HG03442 (cell line): ENCODE measurements at regions not wholly inside any gene's neighbourhood (a gene's known extent, or its start where the extent isn't known, plus 50 kb on each side); places are given as distances from the start of the nearest gene placed in this dataset.

Source experiments
- ATAC-seq: cut with Tn5 transposase; IDR thresholded peaks from one replicate; pipeline ENCODE4 v1.9.1; 2021; ENCODE audit warnings: mild to moderate bottlenecking, moderate library complexity; ENCODE audit not compliant: unreplicated experiment

DNA sequence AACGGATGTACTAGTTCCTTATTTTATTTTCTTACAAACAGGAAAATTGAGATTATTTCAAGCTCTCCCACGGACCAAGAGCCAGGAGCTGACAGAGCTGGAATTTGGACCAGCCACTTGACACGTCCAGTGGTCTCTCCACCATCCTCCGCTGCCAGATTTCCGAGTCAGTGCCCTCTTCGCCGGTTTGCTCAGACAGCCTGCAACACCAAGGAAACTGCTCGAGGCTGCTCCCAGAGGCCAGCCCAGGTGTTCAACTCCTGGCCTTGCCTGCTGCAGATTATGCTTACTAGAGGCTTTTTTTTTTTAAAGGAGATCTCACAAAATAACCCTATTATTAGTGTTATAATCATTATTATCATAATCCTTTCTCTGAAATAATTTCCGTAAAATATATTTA is 779.8 kb downstream of the RNF144A start:
- no peak for ATAC-seq

DNA sequence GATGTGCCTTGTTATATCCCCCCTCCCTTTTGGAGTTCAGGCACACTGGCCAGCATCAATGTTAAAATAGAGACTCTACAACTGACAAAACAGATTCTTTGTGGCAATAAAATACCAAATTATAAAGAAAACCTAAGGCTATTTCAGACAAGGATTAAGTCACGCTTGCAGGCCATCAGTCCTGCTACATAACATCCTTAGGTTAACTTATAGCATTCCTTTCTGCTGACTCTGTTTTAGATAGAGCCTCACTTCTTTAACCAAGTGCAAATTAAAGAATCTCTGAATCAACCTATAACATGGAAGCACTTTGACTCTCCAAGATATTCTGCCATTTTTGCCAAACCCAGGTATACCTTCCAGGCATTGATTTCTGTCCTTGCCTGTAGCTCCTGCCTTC is 784.6 kb downstream of the RNF144A start:
- ATAC-seq, result no peak

DNA sequence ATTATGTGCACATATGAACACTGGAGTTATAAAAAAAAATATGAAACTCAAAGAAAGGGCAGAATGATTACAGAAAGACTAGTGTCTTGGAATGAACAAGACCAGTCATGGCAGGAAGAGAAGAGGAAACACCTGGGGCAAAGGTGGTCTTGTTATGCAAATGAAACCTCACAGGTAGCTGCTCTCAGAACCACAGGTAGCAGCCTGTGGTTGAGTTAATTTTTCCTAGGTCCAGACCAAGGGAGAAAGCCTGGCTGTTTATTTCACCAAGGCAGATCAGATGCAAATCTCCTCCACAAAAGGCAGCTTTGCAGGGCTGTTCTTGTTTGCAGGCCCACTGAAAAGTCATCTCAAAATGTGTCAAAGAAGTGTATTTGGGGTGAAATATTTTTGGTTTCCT is 785.8 kb downstream of the RNF144A start:
- ATAC-seq, result no peak

DNA sequence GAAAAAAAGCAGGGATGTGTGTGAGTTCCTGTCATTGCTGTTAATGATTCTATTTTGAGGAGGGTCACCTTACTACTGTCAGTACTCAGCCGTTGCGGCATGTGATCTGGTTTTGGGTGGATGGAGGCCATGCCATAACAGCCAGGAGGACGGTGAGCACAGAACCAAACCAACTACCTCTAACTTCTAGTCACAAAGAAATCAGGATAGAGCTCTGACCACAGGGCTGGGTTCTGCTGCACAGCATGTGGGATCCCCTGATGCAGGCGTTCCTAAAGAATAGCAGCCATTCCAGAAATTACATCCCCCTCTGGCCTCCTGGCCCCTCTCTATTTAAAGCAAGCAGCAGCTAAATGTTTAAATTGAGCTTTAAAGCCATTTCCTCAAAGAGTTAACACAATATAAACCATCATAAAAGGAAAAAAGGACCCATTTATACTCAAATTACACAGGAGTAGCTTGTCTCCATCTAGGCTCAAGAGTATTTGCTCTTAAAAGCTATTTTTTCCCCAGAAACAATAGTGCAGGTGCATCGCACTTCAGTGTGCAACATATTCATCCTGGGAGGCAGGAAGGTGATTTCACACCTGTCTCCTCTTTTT is 786.4 kb downstream of the RNF144A start:
- ATAC-seq, result no peak

DNA sequence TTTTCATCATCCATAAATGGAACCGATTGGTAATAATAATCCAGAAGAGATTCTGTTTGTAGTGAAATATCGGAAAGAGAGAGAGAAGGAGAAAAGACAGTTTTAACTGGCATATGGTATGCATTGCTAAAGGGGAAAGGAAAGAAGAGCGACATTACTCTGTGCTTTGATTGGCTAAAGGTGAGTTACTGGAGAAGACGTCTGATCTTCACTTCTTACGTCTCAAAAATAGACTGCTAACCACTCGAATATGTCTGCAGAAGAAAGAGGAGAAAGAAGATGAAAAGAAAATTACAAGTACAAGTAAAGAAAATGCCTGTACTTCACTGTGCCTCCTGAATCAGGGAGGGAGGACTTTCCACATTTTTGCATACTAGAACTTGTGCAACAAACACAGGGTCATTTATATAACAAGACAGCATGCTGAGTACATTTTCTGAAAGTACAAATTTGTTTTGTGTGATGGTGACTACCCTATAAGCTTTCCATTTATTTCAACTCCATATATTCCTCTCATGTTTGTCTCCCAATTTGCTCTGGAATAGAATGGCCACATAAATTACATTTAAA is 787.2 kb downstream of the RNF144A start:
- no peak for ATAC-seq

DNA sequence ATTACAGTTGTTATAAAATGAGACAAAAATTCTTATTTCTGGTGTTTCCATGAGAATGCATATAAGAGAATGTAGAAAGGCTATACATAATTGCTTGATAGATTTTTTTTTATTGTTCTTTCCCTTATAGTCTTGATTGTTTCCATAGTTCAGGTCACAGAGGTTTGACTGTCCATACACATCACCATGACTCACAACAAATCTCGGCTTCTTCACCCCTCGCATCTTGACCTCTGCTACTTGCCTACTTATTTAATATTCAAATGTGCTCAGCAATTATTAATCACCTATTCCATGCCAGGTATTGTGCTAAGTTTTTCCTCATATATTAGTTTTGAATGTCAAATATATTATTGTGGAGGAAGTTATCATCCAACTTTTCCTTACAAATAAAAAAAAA is 789.6 kb downstream of the RNF144A start:
- no peak for ATAC-seq

DNA sequence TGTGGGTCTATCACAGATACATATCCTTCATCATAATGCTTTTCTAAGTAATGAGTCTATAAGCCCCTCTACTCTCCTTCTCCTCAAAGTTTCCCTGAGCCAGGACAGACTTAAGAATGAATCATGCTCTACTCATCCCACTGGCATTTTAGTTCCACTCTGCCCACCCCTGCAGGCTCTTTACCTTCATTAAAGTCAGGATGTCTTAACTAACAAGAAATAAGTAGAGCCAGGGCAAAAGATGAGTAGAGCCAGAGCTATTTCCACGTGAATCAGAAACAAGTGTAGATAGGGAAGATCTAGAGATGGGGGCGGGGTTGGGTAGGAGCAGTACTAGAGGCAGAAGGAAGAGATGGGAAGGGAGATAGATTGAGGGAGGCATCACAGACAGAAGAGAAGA is 790.5 kb downstream of the RNF144A start:
- no peak for ATAC-seq

DNA sequence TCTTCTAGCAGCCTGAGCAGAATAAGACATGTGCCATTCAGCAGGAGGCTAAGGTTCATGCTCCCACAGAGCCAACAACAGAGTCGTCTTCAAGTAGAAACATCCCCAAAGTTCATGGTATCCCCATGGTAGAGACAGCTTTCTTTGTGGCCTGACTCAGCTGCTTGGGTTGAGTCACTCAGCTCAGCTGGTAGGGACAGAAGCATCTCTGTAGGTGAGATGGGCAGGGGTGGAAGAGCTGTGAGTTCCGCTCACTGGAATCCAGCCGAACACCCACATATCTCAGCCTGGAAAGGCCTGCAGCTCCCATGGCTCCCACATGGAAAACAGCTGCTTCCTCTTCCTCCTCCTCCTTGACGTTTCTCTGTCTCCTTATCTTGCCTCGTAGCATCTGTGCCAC is 792.7 kb downstream of the RNF144A start:
- no peak for ATAC-seq

DNA sequence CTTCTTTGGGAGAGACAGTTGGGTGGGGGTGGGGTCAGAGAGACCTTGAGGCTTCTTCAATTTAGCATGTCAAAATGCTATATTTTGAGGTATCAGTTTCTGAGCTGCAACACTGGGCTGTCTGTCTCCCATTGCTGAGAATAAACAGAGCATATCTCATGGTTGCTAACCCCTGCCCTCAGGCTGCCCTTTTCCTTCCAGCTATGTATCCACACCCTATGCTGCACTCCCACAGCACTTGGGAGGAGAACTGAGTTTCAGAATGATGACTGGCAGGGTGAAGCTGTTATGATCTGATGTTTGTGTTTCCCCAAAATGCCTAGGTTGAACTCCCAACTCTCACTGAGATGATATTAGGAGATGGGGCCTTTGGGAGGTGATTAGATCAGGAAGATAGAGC is 794.0 kb downstream of the RNF144A start:
- ATAC-seq, result no peak

DNA sequence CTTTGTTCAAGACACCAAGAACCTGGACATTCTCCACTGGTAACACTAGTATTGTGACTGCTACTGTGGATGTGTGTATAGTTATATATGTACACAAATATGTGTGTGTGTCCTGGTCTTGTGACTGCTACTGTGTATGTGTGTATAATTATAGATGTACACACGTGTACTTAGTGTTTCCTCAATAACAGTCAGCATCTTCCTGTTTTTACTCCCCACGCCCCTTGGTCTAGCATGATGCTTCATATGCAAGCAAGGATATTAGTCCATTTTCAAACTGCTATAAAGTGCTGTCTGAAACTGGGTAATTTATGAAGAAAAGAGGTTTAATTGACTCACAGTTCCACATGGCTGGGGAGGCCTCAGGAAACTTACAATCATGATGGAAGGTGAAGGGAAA is 802.7 kb downstream of the RNF144A start:
- no peak for ATAC-seq

DNA sequence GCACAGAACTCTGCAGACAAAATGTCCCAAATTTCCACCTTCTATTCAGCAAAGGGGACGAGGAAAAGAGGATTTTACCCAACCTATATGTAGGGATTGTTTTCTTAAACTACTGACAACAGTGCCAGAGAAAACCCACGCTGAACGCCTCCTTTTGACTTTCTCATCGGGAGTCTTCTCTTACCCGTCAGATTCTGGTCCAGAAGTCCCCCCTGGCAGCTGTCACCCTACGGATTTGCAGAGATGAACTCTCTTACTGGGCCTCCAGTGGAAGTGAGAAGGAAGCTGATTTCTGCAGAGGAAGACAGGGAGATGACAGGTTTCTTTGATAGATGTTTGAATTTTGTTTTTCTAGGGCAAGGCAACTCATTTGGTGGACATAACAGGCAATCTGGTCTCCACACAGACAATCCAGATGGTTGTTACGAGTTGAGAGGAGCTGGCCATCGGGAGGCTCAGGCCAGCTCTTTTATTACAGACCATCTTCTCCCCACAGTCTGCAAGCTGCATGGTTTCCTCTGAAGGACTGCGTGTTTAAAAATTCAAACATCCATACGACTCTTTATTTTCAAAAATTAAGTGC is 804.3 kb downstream of the RNF144A start:
- no peak for ATAC-seq

DNA sequence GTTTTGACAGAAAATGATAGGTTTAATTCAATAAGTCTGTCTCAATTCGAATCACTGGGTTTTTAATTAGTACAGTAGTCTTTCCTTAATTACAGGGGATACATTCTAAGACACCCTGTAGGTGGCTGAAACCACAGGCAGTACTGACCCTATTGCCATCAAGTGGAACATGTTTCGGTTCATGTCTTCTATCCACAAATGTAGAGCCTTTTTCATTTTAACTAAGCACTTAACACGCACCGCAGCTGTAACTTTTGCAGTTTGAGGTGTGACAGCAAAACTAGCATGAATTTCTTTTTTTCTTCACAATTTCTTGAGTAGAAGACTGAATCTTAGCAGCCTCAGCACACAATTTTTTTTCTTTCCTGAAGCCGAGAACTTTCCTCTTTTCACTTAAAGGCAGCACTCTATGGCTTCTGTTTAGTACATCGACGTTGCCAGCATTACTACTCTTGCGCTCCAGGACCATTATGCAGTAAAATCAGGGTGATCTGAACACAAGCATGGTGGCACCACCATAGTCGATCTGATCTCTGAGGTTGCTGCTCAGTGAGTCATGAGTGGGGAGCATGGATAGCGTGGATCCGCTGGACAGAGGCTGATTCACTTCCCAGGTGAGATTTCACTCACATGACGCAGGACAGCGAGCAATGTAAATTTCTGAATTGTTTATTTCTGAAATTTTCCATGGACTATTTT is 805.1 kb downstream of the RNF144A start:
- peak; percentile 73 for ATAC-seq

DNA sequence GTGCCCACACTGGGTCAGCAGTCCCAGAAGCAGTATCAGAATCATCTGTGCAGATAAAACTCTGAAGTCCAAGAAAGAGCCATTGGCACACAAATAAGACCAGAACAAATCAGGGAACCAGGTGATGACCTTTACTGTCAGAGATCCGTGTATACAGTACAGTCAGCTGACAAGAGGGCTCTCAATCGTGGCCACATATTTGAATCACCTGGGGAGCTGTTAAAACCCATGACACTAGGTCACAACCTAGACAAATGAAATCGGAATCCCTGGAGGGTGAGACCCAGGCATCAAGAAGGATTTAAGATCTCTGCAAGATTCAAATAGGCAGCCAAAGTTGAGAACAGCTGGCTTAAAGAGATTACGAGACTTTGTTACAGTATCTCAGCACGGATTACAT is 807.1 kb downstream of the RNF144A start:
- no peak for ATAC-seq

DNA sequence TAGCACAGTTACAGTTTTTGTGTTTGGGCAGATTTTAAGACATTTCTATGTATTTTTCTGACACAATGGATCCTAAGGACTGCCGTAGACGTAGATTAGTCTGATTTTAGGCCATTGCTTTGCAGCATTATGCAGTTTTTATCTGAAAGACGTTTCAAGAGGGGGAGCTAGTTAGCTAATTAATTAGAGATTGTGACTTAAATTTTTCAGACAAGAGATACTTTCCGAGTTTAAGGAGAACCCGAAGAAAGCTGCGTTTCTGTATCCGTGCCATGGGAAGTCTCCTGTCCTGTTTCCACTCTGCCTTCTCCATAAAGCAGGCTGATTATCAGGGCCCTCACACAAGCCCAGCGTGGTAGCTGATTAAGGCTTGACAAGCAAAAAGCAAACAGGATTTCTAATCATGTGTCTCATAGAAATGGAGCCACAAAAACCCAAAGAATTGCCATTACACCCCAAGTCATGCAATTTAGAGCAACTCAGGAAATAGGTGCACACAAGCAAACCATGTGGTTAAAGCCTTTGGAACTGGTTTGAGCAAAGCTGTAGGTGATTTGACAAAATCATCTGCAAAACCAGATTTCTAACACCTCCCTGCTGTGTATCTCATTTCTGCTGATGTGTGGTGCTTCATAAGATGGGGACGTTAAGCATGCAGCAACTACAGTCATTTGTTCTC is 808.1 kb downstream of the RNF144A start:
- ATAC-seq, result no peak

DNA sequence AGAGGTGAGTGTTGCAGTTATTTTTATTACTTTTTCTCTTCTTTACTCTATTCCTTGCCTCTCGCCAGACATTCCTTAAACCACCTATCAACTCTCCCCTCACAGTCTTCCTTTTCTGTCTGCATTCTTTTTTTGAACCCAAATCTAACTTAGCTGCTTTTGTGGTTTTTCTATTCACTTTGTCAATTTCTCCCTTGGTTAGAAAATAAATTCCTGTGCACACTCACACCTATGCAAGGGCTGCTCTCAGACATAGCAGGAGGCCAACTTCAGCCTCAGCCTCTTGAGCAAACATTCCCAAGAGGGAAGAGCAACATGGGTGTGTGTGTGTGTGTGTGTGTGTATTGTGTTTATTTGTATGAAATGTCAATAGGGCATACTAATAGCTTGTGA is 808.6 kb downstream of the RNF144A start:
- no peak for ATAC-seq

DNA sequence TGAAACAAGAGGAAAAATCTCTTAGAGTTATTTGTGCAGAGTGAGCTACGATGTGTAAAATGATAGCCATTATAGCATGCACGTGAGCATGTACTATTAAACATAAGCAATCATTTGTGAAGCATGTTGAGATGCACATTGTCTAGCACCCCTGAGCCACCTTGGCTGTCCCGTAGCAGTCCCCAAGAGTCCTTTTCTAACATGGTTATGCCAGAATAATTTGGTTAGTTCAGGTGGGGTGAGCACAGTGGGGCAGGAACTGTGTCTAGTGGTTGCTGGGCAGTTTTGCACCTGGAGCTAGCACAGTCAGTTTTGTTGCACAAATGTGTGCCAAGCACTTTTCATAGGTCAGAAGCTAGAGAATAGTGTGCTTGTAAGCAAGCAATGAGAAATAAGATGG is 809.8 kb downstream of the RNF144A start:
- ATAC-seq, result no peak

DNA sequence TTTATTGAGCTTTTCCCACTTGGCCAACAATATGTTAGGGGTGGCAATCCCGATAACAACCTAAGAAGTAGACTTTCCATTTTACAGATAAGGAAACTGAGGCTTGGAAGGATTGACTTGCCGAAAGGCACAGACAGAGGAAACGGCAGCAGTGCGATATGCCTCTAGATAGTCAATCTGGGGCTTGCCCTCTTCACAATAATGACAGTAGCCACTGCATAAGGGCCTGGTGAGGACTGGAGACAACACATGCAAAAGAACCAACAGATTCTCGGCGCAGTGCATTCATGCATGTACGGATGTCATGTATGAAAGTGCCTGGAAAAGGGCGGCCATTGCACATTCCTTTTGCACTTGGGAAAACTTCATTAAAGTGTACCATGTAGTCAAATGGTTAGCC is 811.2 kb downstream of the RNF144A start:
- no peak for ATAC-seq

DNA sequence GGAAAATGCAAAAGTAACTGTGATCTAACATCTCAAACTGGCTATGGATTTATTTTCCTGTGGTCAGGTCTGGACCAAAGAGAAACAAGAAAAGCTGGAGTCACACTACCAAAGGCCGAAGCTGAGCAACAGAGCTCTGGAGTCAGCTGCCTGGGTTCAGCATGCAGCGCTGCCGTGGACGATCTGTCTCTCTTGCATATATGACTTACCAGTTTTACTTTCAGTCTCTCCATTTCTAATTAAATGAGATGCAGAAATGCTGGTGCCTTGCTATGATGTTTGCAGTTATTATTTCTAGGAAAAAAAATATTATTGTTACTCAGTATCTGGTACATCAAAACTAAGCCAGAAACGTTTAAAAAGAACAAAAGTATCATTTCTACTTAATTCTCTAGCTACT is 813.2 kb downstream of the RNF144A start:
- ATAC-seq, result no peak

DNA sequence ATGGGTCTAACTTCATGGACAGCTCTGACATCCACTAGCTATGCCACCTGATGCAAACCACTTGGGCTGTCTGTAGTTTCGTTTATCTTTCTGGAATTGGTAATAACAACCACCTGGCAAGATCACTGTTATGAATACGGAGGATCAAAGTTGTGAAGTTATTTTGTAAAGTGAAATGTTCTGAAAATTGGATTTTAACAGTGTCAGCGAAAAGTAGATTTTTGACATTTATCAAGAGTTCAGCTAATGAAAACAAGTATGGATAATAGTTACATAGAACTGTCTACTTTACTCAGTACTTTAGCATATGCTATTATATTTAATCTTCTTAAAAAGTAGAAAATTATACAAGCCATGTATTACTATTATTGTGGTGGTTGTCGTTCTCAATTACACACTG is 813.8 kb downstream of the RNF144A start:
- no peak for ATAC-seq

DNA sequence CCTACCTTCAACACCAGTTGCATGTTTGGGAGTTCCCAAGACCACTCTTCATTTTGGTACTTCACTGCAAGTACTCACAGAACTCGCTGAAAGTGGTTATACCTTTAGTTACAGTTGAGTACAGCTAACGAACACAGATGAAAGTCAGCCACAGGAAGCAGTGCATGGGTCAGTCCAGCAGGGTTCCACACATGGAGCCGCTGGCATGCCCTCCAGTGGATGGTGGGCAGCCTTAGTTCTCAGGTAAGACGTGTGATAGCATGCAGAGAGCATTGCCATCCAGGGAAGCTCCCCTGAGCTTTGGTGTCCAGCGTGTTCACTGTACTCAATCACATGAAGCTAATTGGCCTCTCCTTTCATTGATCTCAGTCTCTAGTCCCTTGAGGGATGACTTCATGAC is 815.3 kb downstream of the RNF144A start:
- no peak for ATAC-seq

DNA sequence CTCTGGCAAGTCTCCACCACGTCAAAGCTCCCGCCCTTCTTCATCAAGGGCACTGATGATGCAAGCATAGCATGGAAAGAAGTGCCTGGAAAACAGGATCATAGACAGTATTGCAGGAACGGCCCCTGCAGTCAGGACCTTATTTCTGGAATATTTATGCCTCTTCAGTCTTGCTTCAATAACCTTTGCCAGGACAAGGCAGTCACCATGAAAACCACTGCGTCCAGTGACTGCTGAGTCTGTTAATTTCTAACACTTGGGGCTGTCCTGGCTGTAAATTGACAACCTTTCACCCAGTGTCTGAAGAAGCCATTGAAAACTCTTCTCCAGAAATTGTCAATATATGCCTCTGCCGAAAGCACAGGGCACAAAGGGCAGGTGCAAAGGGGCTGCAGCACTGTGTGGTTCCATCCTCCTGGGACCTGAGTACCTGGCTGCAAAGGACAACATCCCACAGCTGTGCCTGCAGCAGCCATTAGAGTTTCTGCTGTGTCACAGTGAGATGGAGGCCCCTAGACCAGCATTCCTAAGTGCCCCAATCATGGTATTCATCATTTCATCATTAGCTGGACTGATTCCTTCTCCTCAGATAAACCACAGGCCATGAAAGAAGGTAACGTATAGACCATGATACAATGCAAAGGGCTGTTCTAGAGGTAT is 819.6 kb downstream of the RNF144A start:
- ATAC-seq, result no peak
